SH-SY5Y (cell line): ENCODE measurements at regions not wholly inside any gene's neighbourhood (a gene's known extent, or its start where the extent isn't known, plus 50 kb on each side); places are given as distances from the start of the nearest gene placed in this dataset.

ENCODE experiments used
- GATA2 ChIP-seq: IDR thresholded peaks from 2 replicates; pipeline ENCODE4 v1.6.1; 2011; ENCODE audit warnings: mild to moderate bottlenecking, low read depth, low read length
- GATA3 ChIP-seq: IDR thresholded peaks from 2 replicates; pipeline ENCODE4 v1.6.1; 2011; ENCODE audit warnings: low read depth, mild to moderate bottlenecking, low read length, moderate library complexity

DNA sequence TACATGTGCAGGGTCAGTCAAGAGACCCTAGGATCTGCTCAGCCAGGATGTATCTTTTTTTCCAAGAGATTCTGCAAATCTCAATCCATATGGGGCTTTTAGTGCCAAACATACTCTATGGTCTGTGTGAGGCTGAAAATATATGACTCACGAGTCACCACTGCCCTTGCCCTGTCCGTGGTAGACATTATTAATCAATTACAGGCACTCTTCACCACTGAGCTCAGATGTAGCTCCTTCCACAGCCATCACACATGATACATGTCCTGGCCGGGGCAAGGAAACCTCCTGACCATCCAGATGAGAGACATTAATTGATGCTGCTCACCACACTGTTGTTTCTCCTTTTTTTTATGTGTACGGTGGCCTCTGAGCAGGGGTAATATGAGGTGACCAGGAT is 90.2 kb upstream of the RET start:
- no peak for TF ChIP-seq GATA2
- no peak for TF ChIP-seq GATA3
